B cell (primary cell): ENCODE measurements at regions not wholly inside any gene's neighbourhood (a gene's known extent, or its start where the extent isn't known, plus 50 kb on each side); places are given as distances from the start of the nearest gene placed in this dataset.

Source experiments
- ATAC-seq: fragments of 200-7000 bp; cut with Tn5 transposase; one replicate; pipeline ENCODE4 v1.10.0; 2021; ENCODE audit warnings: low read depth, mild to moderate bottlenecking, moderate number of reproducible peaks, moderate library complexity
- CTCF ChIA-PET: fragments of 350-600 bp; sonication (Branson Sonifier 250); formaldehyde crosslinking; loops from one replicate; lab custom pipeline; 2021; ENCODE audit warnings: antibody characterized with exemption, inconsistent platforms; lab: Charles Lee
- POLR2A ChIA-PET: fragments of 350-600 bp; sonication (Branson Sonifier 250); formaldehyde crosslinking; loops from one replicate; lab custom pipeline; 2021; ENCODE audit warnings: antibody characterized with exemption; lab: Charles Lee
- DNase-seq: peaks from one replicate; pipeline ENCODE4 v3.0.0; 2013
- H2AFZ ChIP-seq: 2 replicates; pipeline ENCODE4 v1.6.1; 2012; ENCODE audit warnings: mild to moderate bottlenecking, low read depth, low read length; ENCODE audit not compliant: insufficient read depth, poor library complexity, severe bottlenecking
- H3K27ac ChIP-seq, 2 donors: 1 replicate in 1 of 2; 2 replicates in 1 of 2; pipeline ENCODE4 v1.5.1; 2012 to 2013; ENCODE audit warnings: low read length in 2 of 2, mild to moderate bottlenecking in 2 of 2, moderate library complexity in 1 of 2
- H3K27me3 ChIP-seq, 4 experiments: fragments of 200-600 bp in 1 of 4; sonication (generic) in 1 of 4; replicated peaks in 1 of 4; 1 replicate in 2 of 4; 2 replicates in 2 of 4; pipeline versions ENCODE4 v1.6.1 to v1.7.0; 2013 to 2016; ENCODE audit warnings: low read length in 3 of 4, mild to moderate bottlenecking in 2 of 4, mixed read lengths in 1 of 4, moderate library complexity in 1 of 4; ENCODE audit not compliant: insufficient read depth in 4 of 4, control insufficient read depth in 3 of 4; ENCODE audit errors: control extremely low read depth in 1 of 4
- H3K36me3 ChIP-seq, 2 experiments: replicated peaks in 1 of 2; 1 replicate in 1 of 2; 2 replicates in 1 of 2; pipeline versions ENCODE4 v1.6.1 to v1.7.1; 2013; ENCODE audit warnings: low read length in 1 of 2; ENCODE audit not compliant: insufficient read depth in 2 of 2, control insufficient read depth in 1 of 2; ENCODE audit errors: control extremely low read depth in 1 of 2, extremely low read depth in 1 of 2
- H3K4me1 ChIP-seq, 2 donors: fragments of 200-600 bp in 1 of 2; sonication (generic) in 1 of 2; 1 replicate in 1 of 2; 2 replicates in 1 of 2; pipeline versions ENCODE4 v1.5.1 to v1.6.1; 2013 to 2017; ENCODE audit warnings: low read length in 2 of 2; ENCODE audit not compliant: control insufficient read depth in 2 of 2, insufficient read depth in 2 of 2
- H3K4me2 ChIP-seq: replicated peaks from 2 replicates; pipeline ENCODE3; 2012; ENCODE audit warnings: mild to moderate bottlenecking, low read depth, low read length; ENCODE audit not compliant: poor library complexity, severe bottlenecking
- H3K4me3 ChIP-seq, 5 experiments: fragments of 200-600 bp in 1 of 5; sonication (generic) in 1 of 5; 1 replicate in 3 of 5; 2 replicates in 2 of 5; pipeline versions ENCODE4 v1.5.1 to v1.7.0; 2011 to 2016; ENCODE audit warnings: low read length in 4 of 5, mild to moderate bottlenecking in 4 of 5, low read depth in 2 of 5, control low read depth in 1 of 5, moderate library complexity in 1 of 5; ENCODE audit not compliant: insufficient read depth in 1 of 5; ENCODE audit errors: control extremely low read depth in 1 of 5, extremely low read depth in 1 of 5
- H3K79me2 ChIP-seq: fragments of 200-600 bp; sonication (generic); one replicate; pipeline ENCODE4 v1.6.0; 2016; ENCODE audit warnings: low read length; ENCODE audit not compliant: control insufficient read depth, insufficient read depth
- H3K9ac ChIP-seq: fragments of 200-600 bp; sonication (generic); 2 replicates; pipeline ENCODE4 v1.6.1; 2017; ENCODE audit warnings: mild to moderate bottlenecking, low read length, moderate library complexity
- H3K9me3 ChIP-seq, 3 donors: one replicate each; pipeline versions ENCODE4 v1.6.1 to v1.7.1; 2013; ENCODE audit warnings: low read length in 2 of 3; ENCODE audit not compliant: control insufficient read depth in 2 of 3, insufficient read depth in 1 of 3; ENCODE audit errors: control extremely low read depth in 1 of 3
- H4K20me1 ChIP-seq: 2 replicates; pipeline ENCODE4 v1.6.0; 2012; ENCODE audit warnings: mild to moderate bottlenecking, low read length; ENCODE audit not compliant: insufficient read depth, control insufficient read depth, poor library complexity, severe bottlenecking
- H3K27ac Mint-ChIP-seq: one replicate; pipeline ENCODE4 v1.8.0; 2021; ENCODE audit warnings: mixed read lengths
- H3K27me3 Mint-ChIP-seq: one replicate; pipeline ENCODE4 v1.8.0; 2021; ENCODE audit warnings: mixed read lengths
- H3K4me1 Mint-ChIP-seq: one replicate; pipeline ENCODE4 v1.8.0; 2021; ENCODE audit warnings: mixed read lengths
- H3K4me3 Mint-ChIP-seq: one replicate; pipeline ENCODE4 v1.8.0; 2021; ENCODE audit warnings: mixed read lengths
- H3K9me3 Mint-ChIP-seq: one replicate; pipeline ENCODE4 v1.8.0; 2022; ENCODE audit warnings: mixed read lengths; ENCODE audit not compliant: insufficient read depth
- EZH2 ChIP-seq: IDR thresholded peaks from 2 replicates; pipeline ENCODE4 v1.6.1; 2012; ENCODE audit warnings: borderline replicate concordance, low read depth, mild to moderate bottlenecking, moderate library complexity, low read length; ENCODE audit not compliant: insufficient read depth, poor library complexity, severe bottlenecking
- WGBS: methylation state at CpG from one replicate; pipeline ENCODE4 v1.1.5; 2013; ENCODE audit warnings: missing lambda C conversion rate; ENCODE audit not compliant: insufficient coverage; 5-methylcytosine and 5-hydroxymethylcytosine counted together
- intact Hi-C: fragments of 100-400 bp; cut with micrococcal nuclease; formaldehyde crosslinking; loops from one replicate; pipeline ENCODE4 v1.10.0; 2022
- TF ChIP-seq, protein P1 (sequence below): fragments of 200-600 bp; IDR thresholded peaks from one replicate; pipeline ENCODE4 v1.8.0; 2022; ENCODE audit warnings: antibody characterized with exemption, mild to moderate bottlenecking

DNA sequence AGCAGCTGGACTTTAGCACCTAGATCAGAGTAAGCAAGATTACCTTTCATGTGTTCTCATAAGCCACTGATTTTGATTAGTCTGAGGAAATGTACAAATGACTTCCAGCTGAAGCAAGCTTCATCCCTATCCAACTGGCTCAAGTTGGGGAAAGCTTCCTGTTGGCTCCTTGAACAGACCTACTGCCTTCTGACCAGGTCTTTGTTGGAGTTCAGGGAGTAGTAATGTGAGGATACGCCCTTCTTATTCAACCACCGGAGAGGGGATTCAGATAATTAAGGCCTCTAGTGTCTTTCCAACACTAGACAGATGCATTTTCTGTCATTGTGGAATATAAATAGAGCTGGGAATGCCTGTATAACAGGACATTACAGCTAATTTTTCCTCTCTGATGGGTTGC, 268.9 kb downstream of the TGFB2 start:
- no peaks in the 10 kb centered on the region for H3K4me1 ChIP-seq
- DNase-seq (no peak), ATAC-seq (no peak)
- no peaks in the 10 kb centered on the region for H3K27me3 ChIP-seq
- no peaks in the 10 kb centered on the region for H3K4me1 Mint-ChIP-seq
- H3K9ac ChIP-seq, result no peak overlapping the region
- peaks cover 0 to 1% (median 0%) of the 10 kb centered on the region in 3 donors for H3K9me3 ChIP-seq
- intact Hi-C loops, result no loop called here
- no peaks in the 10 kb centered on the region for H4K20me1 ChIP-seq
- no peaks in the 10 kb centered on the region for H3K36me3 ChIP-seq
- peaks cover 5% of the 10 kb centered on the region for H3K9me3 Mint-ChIP-seq
- ChIA-PET POLR2A (no interaction called here), CTCF (no interaction called here)
- no peak overlapping the region for H3K27ac Mint-ChIP-seq
- H3K79me2 ChIP-seq, result no peaks in the 10 kb centered on the region
- H3K4me3 ChIP-seq, result no peak overlapping the region
- H3K4me3 Mint-ChIP-seq, result no peak overlapping the region
- WGBS, result no CpG with 5 or more reads among the region's 2 CpGs
- H3K27ac ChIP-seq, result no peak overlapping the region
- H2AFZ ChIP-seq, result no peak overlapping the region
- H3K4me2 ChIP-seq, result no peak overlapping the region
- TF ChIP-seq, protein P1, sequence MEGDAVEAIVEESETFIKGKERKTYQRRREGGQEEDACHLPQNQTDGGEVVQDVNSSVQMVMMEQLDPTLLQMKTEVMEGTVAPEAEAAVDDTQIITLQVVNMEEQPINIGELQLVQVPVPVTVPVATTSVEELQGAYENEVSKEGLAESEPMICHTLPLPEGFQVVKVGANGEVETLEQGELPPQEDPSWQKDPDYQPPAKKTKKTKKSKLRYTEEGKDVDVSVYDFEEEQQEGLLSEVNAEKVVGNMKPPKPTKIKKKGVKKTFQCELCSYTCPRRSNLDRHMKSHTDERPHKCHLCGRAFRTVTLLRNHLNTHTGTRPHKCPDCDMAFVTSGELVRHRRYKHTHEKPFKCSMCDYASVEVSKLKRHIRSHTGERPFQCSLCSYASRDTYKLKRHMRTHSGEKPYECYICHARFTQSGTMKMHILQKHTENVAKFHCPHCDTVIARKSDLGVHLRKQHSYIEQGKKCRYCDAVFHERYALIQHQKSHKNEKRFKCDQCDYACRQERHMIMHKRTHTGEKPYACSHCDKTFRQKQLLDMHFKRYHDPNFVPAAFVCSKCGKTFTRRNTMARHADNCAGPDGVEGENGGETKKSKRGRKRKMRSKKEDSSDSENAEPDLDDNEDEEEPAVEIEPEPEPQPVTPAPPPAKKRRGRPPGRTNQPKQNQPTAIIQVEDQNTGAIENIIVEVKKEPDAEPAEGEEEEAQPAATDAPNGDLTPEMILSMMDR, result no peak
- no peak for TF ChIP-seq EZH2
- H3K27me3 Mint-ChIP-seq, result no peaks in the 10 kb centered on the region

DNA sequence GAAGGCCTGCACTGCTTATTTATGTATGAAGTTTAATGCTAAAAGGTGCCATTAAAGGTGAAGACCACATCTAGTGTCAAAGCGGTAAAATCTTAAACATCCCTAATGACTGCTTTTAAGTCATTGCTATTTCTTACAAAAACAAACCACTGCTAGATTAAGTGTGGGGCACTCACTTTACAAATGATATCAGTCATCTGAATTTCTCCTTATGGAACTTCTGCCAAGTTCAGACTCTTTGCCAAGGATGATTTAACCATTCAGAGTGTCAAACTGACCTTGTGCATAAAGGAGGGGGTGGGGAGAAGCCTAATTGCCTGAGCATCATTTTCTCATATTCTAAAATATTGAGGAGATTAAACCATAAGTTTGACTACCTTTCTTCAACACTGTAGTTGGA, 271.5 kb downstream of the TGFB2 start:
- no peak overlapping the region for H3K27ac Mint-ChIP-seq

More for the DNA sequence above, 271.5 kb downstream of the TGFB2 start:
- intact Hi-C loops, result no loop called here
- H3K79me2 ChIP-seq, result no peaks in the 10 kb centered on the region
- no peaks in the 10 kb centered on the region for H3K27me3 ChIP-seq
- no peaks in the 10 kb centered on the region for H3K4me1 ChIP-seq
- H3K4me2 ChIP-seq, result no peak overlapping the region
- no peaks in the 10 kb centered on the region for H4K20me1 ChIP-seq
- peaks cover 0 to 1% (median 0%) of the 10 kb centered on the region in 3 donors for H3K9me3 ChIP-seq
- Mint-ChIP-seq H3K27me3 (no peaks in the 10 kb centered on the region), H3K9me3 (peaks cover 3% of the 10 kb centered on the region), H3K4me3 (no peak overlapping the region), H3K4me1 (no peaks in the 10 kb centered on the region)
- H3K4me3 ChIP-seq, result no peak overlapping the region
- H2AFZ ChIP-seq, result no peak overlapping the region
- no peak overlapping the region for H3K27ac ChIP-seq
- H3K9ac ChIP-seq, result no peak overlapping the region
- no peak for ATAC-seq
- CTCF ChIA-PET, result no interaction called here
- POLR2A ChIA-PET, result no interaction called here
- TF ChIP-seq, protein P1, result no peak
- TF ChIP-seq EZH2, result no peak
- no peaks in the 10 kb centered on the region for H3K36me3 ChIP-seq
- DNase-seq, result no peak
- WGBS, result no CpG with 5 or more reads among the region's 1 CpG
